ENCODE measurements at regions not wholly inside any gene's neighbourhood (a gene's known extent, or its start where the extent isn't known, plus 50 kb on each side); places are given as distances from the start of the nearest gene placed in this dataset.

DNA sequence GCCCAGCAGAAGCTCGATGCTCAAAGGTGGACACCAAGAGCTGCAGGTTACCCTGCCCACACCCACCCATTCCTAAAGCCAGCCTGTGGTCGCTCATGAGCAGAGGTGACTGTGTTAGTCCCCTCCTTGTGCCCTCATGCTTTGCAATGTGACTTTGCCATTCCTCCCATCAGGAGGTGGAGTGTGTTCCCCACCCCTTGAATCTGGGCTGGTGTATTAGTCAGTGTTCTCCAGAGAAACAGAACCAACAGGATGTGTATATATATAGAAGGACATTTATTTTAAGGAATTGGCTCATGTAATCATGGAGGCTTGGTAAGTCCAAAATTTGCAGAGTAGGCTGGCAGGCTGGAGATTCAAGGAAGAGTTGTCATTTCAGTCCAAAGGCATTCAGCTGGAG is 54.4 kb upstream of the RNF24 start:
- H3K36me3 ChIP-seq = no peaks in the 10 kb centered on the region
- intact Hi-C loops (cut with DNase I) = no loop called here
- 33 to 100% methylated on average over 1 to 2 of the region's 2 CpGs for WGBS, 2 donors
- peaks cover 1 to 57% (median 7%) of the 10 kb centered on the region in 3 donors for H3K4me1 ChIP-seq
- no peaks in the 10 kb centered on the region for H3K27me3 ChIP-seq
- no peak for TF ChIP-seq POLR2A (IDR thresholded peaks at IDR 0.05)
- TF ChIP-seq CTCF (IDR thresholded peaks at IDR 0.05) = no peak
- no peak overlapping the region for H3K4me3 ChIP-seq
- H3K9me3 ChIP-seq = no peaks in the 10 kb centered on the region
- H3K27ac ChIP-seq = peak overlapping the region in 1 of 4 donors; percentile 3
- no peak for DNase-seq

GRCh38 chr20:4068708-4069107 is 53.4 kb upstream of the RNF24 start:
- no peak for DNase-seq
- Histone ChIP-seq H3K4me1 (peaks cover 7 to 68% (median 15%) of the 10 kb centered on the region in 3 donors), H3K9me3 (no peaks in the 10 kb centered on the region), H3K27ac (no peak overlapping the region), H3K27me3 (no peaks in the 10 kb centered on the region), H3K4me3 (no peak overlapping the region), H3K36me3 (no peaks in the 10 kb centered on the region)
- 26 to 46% methylated on average over 3 to 4 of the region's 4 CpGs for WGBS, 2 donors
- TF ChIP-seq CTCF (IDR thresholded peaks at IDR 0.05) = no peak
- TF ChIP-seq POLR2A (IDR thresholded peaks at IDR 0.05) = no peak
- intact Hi-C loops (cut with DNase I) = no loop called here

GRCh38 chr20:4067600-4068261 is 52.4 kb upstream of the RNF24 start:
- no peaks in the 10 kb centered on the region for H3K27me3 ChIP-seq
- H3K27ac ChIP-seq = peak overlapping the region in 1 of 4 donors; percentile 37
- no peak for DNase-seq
- no peaks in the 10 kb centered on the region for H3K9me3 ChIP-seq
- no peak overlapping the region for H3K4me3 ChIP-seq
- no peaks in the 10 kb centered on the region for H3K36me3 ChIP-seq
- intact Hi-C loops (cut with DNase I) = no loop called here
- 64 to 86% methylated on average over 4 to 8 of the region's 8 CpGs for WGBS, 2 donors
- TF ChIP-seq POLR2A (IDR thresholded peaks at IDR 0.05) (no peak), CTCF (IDR thresholded peaks at IDR 0.05) (no peak)
- peaks cover 7 to 75% (median 15%) of the 10 kb centered on the region in 3 donors for H3K4me1 ChIP-seq

GRCh38 chr20:4066551-4066950 is 51.2 kb upstream of the RNF24 start:
- Histone ChIP-seq H3K27ac (no peak overlapping the region), H3K27me3 (no peaks in the 10 kb centered on the region), H3K36me3 (no peaks in the 10 kb centered on the region), H3K4me3 (no peak overlapping the region), H3K9me3 (no peaks in the 10 kb centered on the region), H3K4me1 (peaks cover 7 to 82% (median 15%) of the 10 kb centered on the region in 3 donors)
- WGBS, 2 donors = 82 to 90% methylated on average over 4 to 5 of the region's 5 CpGs
- intact Hi-C loops (cut with DNase I) = no loop called here
- TF ChIP-seq POLR2A (IDR thresholded peaks at IDR 0.05) (no peak), CTCF (IDR thresholded peaks at IDR 0.05) (no peak)
- DNase-seq = no peak

DNA sequence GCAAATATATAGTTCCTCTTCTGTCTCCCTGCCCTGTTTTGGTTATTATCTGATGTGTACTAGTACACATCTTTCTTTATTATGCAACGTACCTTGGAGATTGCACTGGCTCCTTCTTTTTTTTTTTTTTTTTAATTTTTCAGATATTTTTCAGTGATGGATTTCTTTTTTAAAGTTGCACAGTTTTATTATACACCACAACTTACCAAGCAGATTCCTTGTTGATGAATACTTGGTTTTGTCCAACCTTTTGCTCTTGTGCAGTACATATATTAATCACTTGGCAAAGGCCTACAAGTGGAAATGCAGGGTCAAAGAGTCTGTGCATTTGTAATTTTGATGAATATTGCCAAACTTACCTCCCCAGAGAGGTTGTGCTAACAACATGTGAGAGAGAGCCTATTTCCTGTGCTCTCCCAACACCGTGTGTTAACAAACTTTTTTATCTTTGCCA is 50.1 kb upstream of the RNF24 start:
- Histone ChIP-seq H3K4me1 (peaks cover 9 to 81% (median 23%) of the 10 kb centered on the region in 3 donors), H3K36me3 (no peaks in the 10 kb centered on the region), H3K9me3 (no peaks in the 10 kb centered on the region), H3K4me3 (no peak overlapping the region), H3K27ac (peak overlapping the region in 3 of 4 donors; percentile 25 to 76 (median 68)), H3K27me3 (no peaks in the 10 kb centered on the region)
- TF ChIP-seq CTCF (IDR thresholded peaks at IDR 0.05) = no peak
- DNase-seq = no peak
- 69 to 74% methylated on average over 2 of the region's 2 CpGs for WGBS, 2 donors
- intact Hi-C loops (cut with DNase I) = no loop called here
